ENCODE measurements at regions not wholly inside any gene's neighbourhood (a gene's known extent, or its start where the extent isn't known, plus 50 kb on each side); places are given as distances from the start of the nearest gene placed in this dataset.

GRCh38 chr4:42824278-42824977, 68.1 kb upstream of the GRXCR1 start:
- H3K27ac Mint-ChIP-seq = no peak overlapping the region
- ATAC-seq (ENCODE audit: low read depth in 2 of 2) = no peak
- no peak for DNase-seq
- H3K4me3 Mint-ChIP-seq = no peak overlapping the region
- H3K36me3 Mint-ChIP-seq = no peaks in the 10 kb centered on the region
- H3K27me3 Mint-ChIP-seq = peaks cover 4 to 10% (median 8%) of the 10 kb centered on the region in 3 donors
- no peaks in the 10 kb centered on the region for H3K4me1 Mint-ChIP-seq
- H3K9me3 Mint-ChIP-seq = no peaks in the 10 kb centered on the region

GRCh38 chr4:42821230-42821629, 71.3 kb upstream of the GRXCR1 start:
- peaks cover 0 to 5% (median 0%) of the 10 kb centered on the region in 3 donors for H3K27me3 Mint-ChIP-seq
- no peak overlapping the region for H3K27ac Mint-ChIP-seq
- no peaks in the 10 kb centered on the region for H3K9me3 Mint-ChIP-seq
- H3K36me3 Mint-ChIP-seq = no peaks in the 10 kb centered on the region
- H3K4me3 Mint-ChIP-seq = no peak overlapping the region
- H3K4me1 Mint-ChIP-seq = peaks cover 0 to 15% (median 12%) of the 10 kb centered on the region in 3 donors
- no peak for DNase-seq
- ATAC-seq (ENCODE audit: low read depth in 2 of 2) = no peak

DNA sequence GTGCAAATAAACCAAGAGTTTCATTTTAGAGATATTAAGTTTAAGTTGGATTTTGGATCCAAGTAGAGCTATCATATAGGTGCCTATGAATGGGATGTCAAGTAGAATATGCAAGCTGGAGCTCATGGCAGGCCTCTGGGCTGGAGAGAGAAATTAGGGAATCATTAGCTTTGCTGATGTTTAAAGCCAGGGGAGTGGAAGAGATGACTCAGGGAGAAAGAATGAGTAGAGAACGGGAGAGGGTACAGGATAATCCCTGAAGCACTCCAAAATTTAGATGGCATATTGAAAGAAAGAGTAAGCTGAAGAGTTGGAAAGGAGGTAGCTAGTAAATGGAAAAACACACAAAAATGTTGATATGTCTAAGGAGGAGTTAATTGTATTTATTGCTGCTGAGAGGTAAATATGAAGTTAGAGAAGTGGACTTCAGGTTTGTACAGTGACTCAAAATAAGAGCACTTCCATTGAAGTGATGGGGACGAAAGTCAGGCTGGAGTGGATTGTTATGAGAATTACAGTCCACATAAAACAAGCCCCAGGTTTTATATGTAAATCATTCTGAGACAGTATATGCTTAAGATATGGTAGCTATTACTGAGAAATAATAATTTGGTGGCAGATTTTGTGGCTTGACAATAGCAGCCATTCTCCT, 72.5 kb upstream of the GRXCR1 start:
- no peak overlapping the region for H3K4me3 Mint-ChIP-seq
- no peaks in the 10 kb centered on the region for H3K9me3 Mint-ChIP-seq
- no peak overlapping the region for H3K27ac Mint-ChIP-seq
- no peak for DNase-seq
- no peak for ATAC-seq (ENCODE audit: low read depth in 2 of 2)
- H3K36me3 Mint-ChIP-seq = no peaks in the 10 kb centered on the region
- H3K4me1 Mint-ChIP-seq = peaks cover 0 to 18% (median 12%) of the 10 kb centered on the region in 3 donors
- H3K27me3 Mint-ChIP-seq = no peaks in the 10 kb centered on the region

DNA sequence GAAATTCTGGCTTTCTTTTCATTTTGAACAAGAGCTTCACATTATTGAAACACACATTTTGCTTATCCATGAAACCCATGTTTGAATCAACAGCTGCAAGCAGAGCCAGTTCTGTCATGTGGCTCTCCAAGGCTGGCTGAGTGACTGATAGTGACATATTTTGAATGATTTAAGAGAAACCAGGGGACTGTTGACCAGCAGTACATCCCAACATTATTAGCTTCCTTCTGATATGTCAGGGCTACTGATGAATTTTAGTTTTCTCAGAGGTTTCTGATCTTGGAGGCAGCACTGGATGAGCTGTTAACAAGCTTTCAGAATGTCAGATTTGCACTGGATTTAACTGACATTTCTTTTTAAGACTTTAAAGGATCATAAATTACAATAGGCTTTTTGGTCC, 74.6 kb upstream of the GRXCR1 start:
- Mint-ChIP-seq H3K4me1 (peaks cover 0 to 18% (median 12%) of the 10 kb centered on the region in 3 donors), H3K27ac (no peak overlapping the region), H3K27me3 (no peaks in the 10 kb centered on the region), H3K9me3 (no peaks in the 10 kb centered on the region), H3K4me3 (no peak overlapping the region), H3K36me3 (no peaks in the 10 kb centered on the region)
- DNase-seq (no peak), ATAC-seq (ENCODE audit: low read depth in 2 of 2) (no peak)

DNA sequence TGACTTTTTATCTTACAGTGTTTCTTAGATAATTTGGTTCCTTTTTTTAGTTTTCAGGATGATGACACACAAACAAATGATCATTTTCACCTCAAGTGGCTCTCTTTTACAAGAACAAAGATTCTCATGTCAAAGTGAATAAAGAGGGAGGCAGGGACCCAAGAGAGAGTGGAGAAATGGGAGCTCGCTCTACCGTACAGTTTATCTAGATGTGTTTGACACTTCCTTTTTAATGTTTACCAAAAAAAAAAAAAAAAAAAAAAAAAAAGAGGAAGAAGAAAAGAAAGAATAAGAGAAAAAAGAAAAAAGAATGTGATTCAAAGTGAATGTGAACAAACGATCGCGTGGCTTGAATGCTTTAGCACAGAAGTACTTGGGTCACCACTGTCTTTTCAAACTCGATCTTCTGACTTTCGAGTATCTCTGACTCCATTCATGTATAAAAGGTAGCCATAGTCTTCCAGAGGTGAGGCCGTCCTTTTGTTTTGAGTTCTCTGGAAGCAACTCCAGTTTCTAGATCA, 75.6 kb upstream of the GRXCR1 start:
- Mint-ChIP-seq H3K9me3 (no peaks in the 10 kb centered on the region), H3K27me3 (no peaks in the 10 kb centered on the region), H3K27ac (peak overlapping the region in 5 of 6 donors; percentile 21 to 92 (median 44)), H3K4me1 (peaks cover 0 to 18% (median 12%) of the 10 kb centered on the region in 3 donors), H3K4me3 (peak overlapping the region in 6 of 8 donors; percentile 6 to 73 (median 40)), H3K36me3 (no peaks in the 10 kb centered on the region)
- DNase-seq (peak; percentile 15), ATAC-seq (ENCODE audit: low read depth in 2 of 2) (peak; percentile 68 to 72)

GRCh38 chr4:42816189-42816879, 76.2 kb upstream of the GRXCR1 start:
- DNase-seq = no peak
- Mint-ChIP-seq H3K36me3 (no peaks in the 10 kb centered on the region), H3K4me1 (peaks cover 0 to 18% (median 12%) of the 10 kb centered on the region in 3 donors), H3K27ac (peak overlapping the region in 4 of 6 donors; percentile 23 to 92 (median 52)), H3K27me3 (peaks cover 0 to 4% (median 2%) of the 10 kb centered on the region in 3 donors), H3K9me3 (no peaks in the 10 kb centered on the region), H3K4me3 (peak overlapping the region in 2 of 8 donors; percentile 27 to 73)
- peak in 1 of 2 donors; percentile 6 for ATAC-seq (ENCODE audit: low read depth in 2 of 2)

- H3K36me3 Mint-ChIP-seq = no peaks in the 10 kb centered on the region
- H3K9me3 Mint-ChIP-seq = peaks cover 0 to 7% (median 0%) of the 10 kb centered on the region in 7 donors
- peaks cover 14 to 20% (median 18%) of the 10 kb centered on the region in 3 donors for H3K27me3 Mint-ChIP-seq
- DNase-seq (no peak), ATAC-seq (ENCODE audit: low read depth in 2 of 2) (no peak)
- no peak overlapping the region for H3K4me3 Mint-ChIP-seq
- no peaks in the 10 kb centered on the region for H3K4me1 Mint-ChIP-seq
- no peak overlapping the region for H3K27ac Mint-ChIP-seq
Measured at GRCh38 chr4:42809419-42810084, 83.0 kb upstream of the GRXCR1 start.

GRCh38 chr4:42806303-42806835, 86.1 kb upstream of the GRXCR1 start:
- peaks cover 14 to 27% (median 18%) of the 10 kb centered on the region in 3 donors for H3K27me3 Mint-ChIP-seq
- H3K27ac Mint-ChIP-seq = no peak overlapping the region
- peaks cover 6 to 35% (median 20%) of the 10 kb centered on the region in 7 donors for H3K9me3 Mint-ChIP-seq
- no peak for ATAC-seq (ENCODE audit: low read depth in 2 of 2)
- no peak overlapping the region for H3K4me3 Mint-ChIP-seq
- no peak for DNase-seq
- no peaks in the 10 kb centered on the region for H3K4me1 Mint-ChIP-seq
- peaks cover 9 to 14% of the 10 kb centered on the region in 2 donors for H3K36me3 Mint-ChIP-seq

DNA sequence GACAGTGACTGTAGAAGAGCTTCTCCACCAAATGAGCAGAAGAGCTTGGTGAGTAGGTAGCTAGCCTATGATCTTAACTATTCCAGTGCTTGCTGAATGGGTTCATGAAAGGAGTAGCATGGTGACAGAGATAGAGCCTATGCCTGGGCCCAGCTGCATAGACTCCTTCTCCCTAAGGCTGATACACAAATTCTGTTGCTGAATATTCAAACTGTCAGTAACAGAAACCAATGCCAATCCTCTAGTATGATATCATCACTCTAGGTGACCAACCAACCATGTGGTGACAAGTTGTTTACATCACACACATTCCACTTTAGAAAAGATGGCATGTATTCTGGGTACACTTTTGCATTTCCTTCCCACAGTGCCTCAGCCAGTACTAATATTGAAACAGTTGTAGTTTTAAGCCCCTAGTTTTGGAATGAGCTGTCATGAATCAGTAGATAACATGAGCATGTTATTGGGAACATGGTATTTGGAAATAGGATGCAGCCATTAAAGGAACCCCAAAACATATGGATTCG, 103.4 kb upstream of the GRXCR1 start:
- no peak for DNase-seq
- no peaks in the 10 kb centered on the region for H3K36me3 Mint-ChIP-seq

GRCh38 chr4:42787079-42787463, 105.4 kb upstream of the GRXCR1 start:
- DNase-seq (no peak), ATAC-seq (ENCODE audit: low read depth in 2 of 2) (no peak)
- Mint-ChIP-seq H3K36me3 (no peaks in the 10 kb centered on the region), H3K27me3 (peaks cover 6 to 24% (median 10%) of the 10 kb centered on the region in 3 donors), H3K9me3 (peaks cover 0 to 22% (median 8%) of the 10 kb centered on the region in 7 donors), H3K4me3 (no peak overlapping the region), H3K4me1 (no peaks in the 10 kb centered on the region), H3K27ac (no peak overlapping the region)

More for the DNA sequence above, 103.4 kb upstream of the GRXCR1 start:
- no peak for ATAC-seq (ENCODE audit: low read depth in 2 of 2)
- Mint-ChIP-seq H3K27me3 (peaks cover 6 to 13% (median 10%) of the 10 kb centered on the region in 3 donors), H3K4me3 (no peak overlapping the region), H3K27ac (no peak overlapping the region), H3K4me1 (no peaks in the 10 kb centered on the region), H3K9me3 (peaks cover 0 to 15% (median 7%) of the 10 kb centered on the region in 7 donors)

- Mint-ChIP-seq H3K36me3 (no peaks in the 10 kb centered on the region), H3K4me1 (no peaks in the 10 kb centered on the region), H3K4me3 (no peak overlapping the region), H3K27ac (no peak overlapping the region), H3K9me3 (peaks cover 0 to 22% (median 8%) of the 10 kb centered on the region in 7 donors), H3K27me3 (peaks cover 6 to 24% (median 10%) of the 10 kb centered on the region in 3 donors)
- ATAC-seq (ENCODE audit: low read depth in 2 of 2) (no peak), DNase-seq (no peak)
Measured at GRCh38 chr4:42786350-42787078, 106.0 kb upstream of the GRXCR1 start.

GRCh38 chr4:42785817-42786216, 106.7 kb upstream of the GRXCR1 start:
- Mint-ChIP-seq H3K36me3 (no peaks in the 10 kb centered on the region), H3K27me3 (peaks cover 6 to 24% (median 10%) of the 10 kb centered on the region in 3 donors), H3K4me1 (no peaks in the 10 kb centered on the region), H3K9me3 (peaks cover 0 to 22% (median 8%) of the 10 kb centered on the region in 7 donors), H3K27ac (no peak overlapping the region), H3K4me3 (no peak overlapping the region)
- no peak for DNase-seq
- no peak for ATAC-seq (ENCODE audit: low read depth in 2 of 2)

All from naive B cell (primary cell).